K562 (cell line): ENCODE measurements at regions not wholly inside any gene's neighbourhood (a gene's known extent, or its start where the extent isn't known, plus 50 kb on each side); places are given as distances from the start of the nearest gene placed in this dataset.

Experiments
- BRD4 ChIP-seq: fragments of 200-600 bp; sonication (generic); IDR thresholded peaks from 2 replicates; pipeline ENCODE4 v1.6.1; 2017; ENCODE audit warnings: inconsistent platforms
- EZH2 ChIP-seq: IDR thresholded peaks from 2 replicates; pipeline ENCODE4 v1.6.1; 2012; ENCODE audit warnings: low read depth, mild to moderate bottlenecking, inconsistent platforms, low read length, borderline replicate concordance
- PHTF2 ChIP-seq: fragments of 250-450 bp; sonication (Bioruptor Pico); IDR thresholded peaks from 2 replicates; pipeline ENCODE4 v1.5.0; 2021; ENCODE audit warnings: mild to moderate bottlenecking
- PRPF4 ChIP-seq: fragments of 200-400 bp; formaldehyde crosslinking; IDR thresholded peaks from one replicate; pipeline ENCODE4 v1.6.1; 2017; ENCODE audit warnings: low read length, low read depth, mild to moderate bottlenecking; ENCODE audit not compliant: insufficient read depth, poor library complexity, severe bottlenecking
- SIN3A ChIP-seq, 2 experiments: fragments of 150-350 bp in 1 of 2; IDR thresholded peaks; 2 replicates each; pipeline ENCODE4 v1.6.1; 2011 to 2016; ENCODE audit warnings: borderline replicate concordance in 2 of 2, low read depth in 2 of 2, low read length in 2 of 2, mild to moderate bottlenecking in 2 of 2, moderate library complexity in 2 of 2; ENCODE audit not compliant: control insufficient read depth in 1 of 2
- SREBF2 ChIP-seq: sonication (generic); formaldehyde crosslinking; IDR thresholded peaks from 2 replicates; pipeline ENCODE4 v1.4.0; 2020; ENCODE audit warnings: mild to moderate bottlenecking, missing genetic modification reagents
- ZNF408 ChIP-seq: fragments of 250-450 bp; sonication (Bioruptor Pico); IDR thresholded peaks from 2 replicates; pipeline ENCODE4 v1.4.0; 2020; ENCODE audit warnings: low read depth, mild to moderate bottlenecking, moderate library complexity
- ZNF699 ChIP-seq: fragments of 250-450 bp; sonication (Bioruptor Pico); IDR thresholded peaks from 2 replicates; pipeline ENCODE4 v1.8.0; 2021; ENCODE audit warnings: mild to moderate bottlenecking, moderate library complexity; ENCODE audit not compliant: insufficient replicate concordance
- TF ChIP-seq, protein P1 (sequence below), 2 experiments: IDR thresholded peaks in 1 of 2; conservative IDR thresholded peaks in 1 of 2; 2 replicates each; pipeline ENCODE4 v1.6.1; 2016; ENCODE audit warnings: low read depth in 2 of 2, mild to moderate bottlenecking in 1 of 2, missing compliant biosample characterization in 1 of 2, missing genetic modification characterization in 1 of 2, moderate library complexity in 1 of 2
- TF ChIP-seq, protein P2 (sequence below), 2 experiments: fragments of 450-650 bp in 1 of 2; sonication (generic) in 1 of 2; formaldehyde crosslinking in 1 of 2; IDR thresholded peaks in 1 of 2; conservative IDR thresholded peaks in 1 of 2; 2 replicates each; pipeline versions ENCODE4 v1.6.1 to v1.8.1; 2016 to 2023; ENCODE audit warnings: mild to moderate bottlenecking in 2 of 2, moderate library complexity in 2 of 2, inconsistent platforms in 1 of 2, missing genetic modification reagents in 1 of 2

DNA sequence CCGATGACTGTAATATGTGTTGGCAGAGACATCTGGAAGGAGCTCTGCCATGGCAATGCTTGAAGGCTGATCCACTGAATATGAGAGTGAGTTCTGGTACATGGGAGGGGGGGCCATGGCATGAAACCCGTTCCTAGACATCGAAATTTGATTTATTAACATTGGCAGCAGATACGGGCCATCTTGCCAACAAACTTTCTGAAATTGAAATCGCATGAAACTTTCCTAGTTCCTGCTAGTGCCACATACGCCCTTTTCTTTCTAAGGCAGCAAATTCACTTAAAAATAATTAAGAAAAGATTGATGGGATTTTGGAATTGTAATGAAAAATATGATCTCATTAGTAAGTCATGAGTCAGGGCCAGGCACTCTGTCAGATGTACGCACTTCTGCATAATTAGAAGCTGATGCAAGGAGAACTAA, 91.8 kb upstream of the KMT2C start (continued):
- TF ChIP-seq, protein P1, sequence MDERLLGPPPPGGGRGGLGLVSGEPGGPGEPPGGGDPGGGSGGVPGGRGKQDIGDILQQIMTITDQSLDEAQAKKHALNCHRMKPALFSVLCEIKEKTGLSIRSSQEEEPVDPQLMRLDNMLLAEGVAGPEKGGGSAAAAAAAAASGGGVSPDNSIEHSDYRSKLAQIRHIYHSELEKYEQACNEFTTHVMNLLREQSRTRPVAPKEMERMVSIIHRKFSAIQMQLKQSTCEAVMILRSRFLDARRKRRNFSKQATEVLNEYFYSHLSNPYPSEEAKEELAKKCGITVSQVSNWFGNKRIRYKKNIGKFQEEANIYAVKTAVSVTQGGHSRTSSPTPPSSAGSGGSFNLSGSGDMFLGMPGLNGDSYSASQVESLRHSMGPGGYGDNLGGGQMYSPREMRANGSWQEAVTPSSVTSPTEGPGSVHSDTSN (CRISPR knock-in tag; IDR thresholded peaks at IDR 0.05; ENCODE audit: low read depth), result no peak
- TF ChIP-seq, protein P1 (tag; conservative IDR thresholded peaks at IDR 0.05; ENCODE audit: low read depth), result 0 out of 2 replicates have a peak, but pooled peaks have one; percentile 8
- TF ChIP-seq ZNF699 (CRISPR knock-in tag), result no peak
- TF ChIP-seq ZNF408 (CRISPR knock-in tag), result no peak
- no peak for TF ChIP-seq PRPF4
- TF ChIP-seq PHTF2 (CRISPR knock-in tag), result no peak
- no peak for TF ChIP-seq SREBF2 (CRISPR knock-in tag)
- 0 out of 2 replicates have a peak, but pooled peaks have one; percentile 59 for TF ChIP-seq EZH2
- TF ChIP-seq SIN3A (IDR thresholded peaks at IDR 0.05; ENCODE audit: borderline replicate concordance in 2 of 2, control insufficient read depth in 1 of 2, low read depth in 2 of 2, low read length in 2 of 2), result no peak
- TF ChIP-seq, protein P2, sequence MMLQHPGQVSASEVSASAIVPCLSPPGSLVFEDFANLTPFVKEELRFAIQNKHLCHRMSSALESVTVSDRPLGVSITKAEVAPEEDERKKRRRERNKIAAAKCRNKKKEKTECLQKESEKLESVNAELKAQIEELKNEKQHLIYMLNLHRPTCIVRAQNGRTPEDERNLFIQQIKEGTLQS (IDR thresholded peaks at IDR 0.05), result peak; percentile 36; the same call in 1 of the 2 replicates
- TF ChIP-seq, protein P2 (CRISPR knock-in tag; conservative IDR thresholded peaks at IDR 0.05), result no peak
- TF ChIP-seq BRD4, result no peak
- TF ChIP-seq, all 486 proteins: peak for 3
